Right ventricle myocardium inferior (tissue), 1 donor: ENCODE measurements at regions not wholly inside any gene's neighbourhood (a gene's known extent, or its start where the extent isn't known, plus 50 kb on each side); places are given as distances from the start of the nearest gene placed in this dataset.
A peak's percentile ranks its signal among the peaks of the same experiment; 100 is the strongest.
"Not testable (repeated sequence)": the region's sequence is repeated elsewhere in the genome, so short reads cannot be mapped to it uniquely, and the experiment has no call there.

ENCODE experiments used
- ATAC-seq: fragments of 200-7000 bp; cut with Tn5 transposase; one replicate; pipeline ENCODE4 v1.9.1; 2020; ENCODE audit warnings: mild to moderate bottlenecking, moderate library complexity
- DNase-seq: peaks from one replicate; pipeline ENCODE4 v3.0.0; 2021; ENCODE audit errors: missing footprints
- intact Hi-C: fragments of 100-400 bp; cut with DNase I; formaldehyde crosslinking; loops from one replicate; pipeline ENCODE4 v1.11.0; 2022
- donor health status: DM: no; HTN: yes; CAD: no; lungs with severe emphysema.

DNA sequence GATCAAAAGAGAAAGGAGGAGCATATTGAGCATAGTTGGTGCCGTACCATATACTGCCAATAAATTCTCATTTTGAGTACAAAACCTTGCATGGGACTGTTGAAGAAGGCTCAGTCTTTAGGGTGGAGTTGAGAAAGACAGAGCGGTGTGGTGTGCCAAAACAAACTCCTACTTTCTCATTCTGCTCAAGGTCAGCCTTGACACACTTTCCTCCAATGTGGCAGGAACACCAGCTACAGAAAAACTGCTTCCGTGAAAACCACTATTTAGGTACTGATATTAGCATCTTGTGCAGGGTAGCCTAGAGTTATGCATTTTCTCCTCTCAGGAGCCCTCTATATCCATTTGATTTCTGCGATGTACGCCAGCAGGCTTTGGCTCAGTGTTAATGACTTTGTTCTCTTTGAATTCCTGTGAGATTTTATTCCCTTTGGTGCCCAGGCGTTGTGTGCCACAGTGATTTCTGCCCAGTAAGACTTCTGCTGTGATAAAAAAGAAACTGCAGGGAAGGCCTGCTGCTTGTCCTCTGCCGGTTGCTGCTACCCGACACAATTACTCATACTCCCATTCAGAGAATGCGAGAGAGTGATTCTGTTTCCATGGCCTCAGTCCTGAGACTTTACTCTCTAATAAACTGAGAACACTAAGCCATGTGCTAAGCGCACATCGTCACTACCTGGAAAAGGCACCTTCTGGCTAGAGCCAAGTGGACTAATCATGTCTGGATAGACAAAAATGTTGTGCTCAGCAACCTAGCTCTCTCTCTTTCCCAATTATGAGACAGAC is 88.3 kb upstream of the MDM1 start:
- DNase-seq (no peak), ATAC-seq (peak; percentile 75)
- intact Hi-C loops: no loop called here

- DNase-seq: no peak
- ATAC-seq: no peak
- intact Hi-C loops: no loop called here
Measured at GRCh38 chr12:68422159-68422558, 90.0 kb upstream of the MDM1 start.

DNA sequence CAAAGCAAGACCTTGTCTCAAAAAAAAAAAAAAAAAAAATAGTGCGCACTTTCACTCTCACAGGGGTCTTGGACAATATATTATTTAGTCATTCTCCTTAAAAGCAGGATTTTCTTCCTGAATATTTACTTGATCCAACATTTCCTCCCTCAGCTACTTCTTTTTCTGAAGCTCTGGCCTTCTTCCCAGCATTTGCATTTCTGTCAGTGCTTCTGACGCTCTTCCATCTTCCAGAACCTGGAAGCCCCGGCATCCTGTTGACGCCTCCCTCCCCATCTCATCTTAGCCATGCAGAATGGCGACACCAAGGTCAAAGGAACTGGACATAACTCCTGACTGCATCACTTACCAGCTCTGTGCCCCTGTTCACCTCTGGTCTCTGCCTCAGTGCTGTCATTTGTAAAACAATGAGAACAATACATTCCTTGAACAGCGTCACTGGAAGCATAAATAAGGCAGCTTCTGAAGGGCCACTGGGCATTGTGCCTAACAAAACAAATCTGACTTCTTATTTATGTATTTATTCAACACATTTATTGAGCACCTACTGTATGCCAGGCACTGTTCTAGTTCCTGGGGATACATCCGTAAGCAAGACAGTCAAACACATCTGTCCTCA is 90.9 kb upstream of the MDM1 start:
- intact Hi-C loops: no loop called here
- no peak for DNase-seq
- ATAC-seq: no peak

GRCh38 chr12:68425998-68426397 is 93.8 kb upstream of the MDM1 start:
- intact Hi-C loops: no loop called here
- DNase-seq (no peak), ATAC-seq (no peak)

DNA sequence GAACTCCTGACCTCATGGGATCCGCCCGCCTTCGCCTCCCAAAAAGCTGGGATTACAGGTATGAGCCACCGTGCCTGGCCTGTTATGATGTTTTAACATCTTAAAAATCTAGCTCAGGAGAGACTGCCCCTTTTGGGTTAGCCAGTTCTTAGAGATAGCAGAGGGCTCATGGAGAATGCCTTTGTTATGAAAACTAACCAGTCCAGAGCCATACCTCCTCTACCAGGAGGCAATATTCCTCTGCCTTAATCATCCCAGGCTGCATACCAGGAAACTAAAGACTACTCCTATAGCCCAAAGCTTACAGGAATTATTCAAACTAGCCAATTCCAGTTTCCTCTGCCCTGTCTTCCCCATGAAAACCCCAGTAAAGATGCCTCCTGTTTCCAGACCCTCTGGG is 96.0 kb upstream of the MDM1 start:
- intact Hi-C loops: no loop called here
- ATAC-seq: no peak
- no peak for DNase-seq

DNA sequence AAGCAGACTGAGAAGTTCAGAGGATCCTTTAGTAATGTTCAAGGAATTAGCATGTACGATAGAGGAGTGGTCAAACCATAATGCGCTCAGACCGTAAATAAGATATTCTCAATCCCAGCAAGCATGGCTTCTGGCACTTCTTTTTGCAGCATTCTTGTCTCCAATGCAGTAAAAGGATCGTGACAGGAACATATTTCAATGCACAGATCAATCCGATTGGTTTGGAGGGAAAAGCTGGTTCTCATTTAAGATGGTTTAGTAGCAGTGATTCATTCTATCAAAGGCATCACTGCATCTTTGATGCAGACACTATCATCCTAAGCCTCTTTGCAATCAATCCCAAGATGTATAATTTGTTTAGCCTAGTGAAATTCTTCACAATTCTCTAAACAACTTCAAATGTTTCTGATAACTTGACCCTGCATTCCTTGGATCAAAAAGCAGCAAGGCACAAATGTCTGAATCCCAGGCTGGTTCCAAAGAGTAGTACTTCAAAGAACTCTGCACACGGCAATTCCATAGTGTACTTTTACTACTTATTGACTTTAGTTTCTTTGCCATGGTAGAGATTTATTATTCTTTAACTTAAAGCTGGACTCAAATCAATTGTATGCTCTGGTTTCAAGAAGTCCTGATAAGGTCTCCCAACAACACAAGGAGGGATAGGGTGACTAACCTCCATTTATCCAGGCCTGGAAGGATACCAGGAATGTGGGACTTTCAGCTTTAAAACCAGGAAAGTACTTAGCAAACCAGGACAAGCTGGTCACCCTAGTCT is 96.8 kb upstream of the MDM1 start:
- DNase-seq (no peak), ATAC-seq (no peak)
- intact Hi-C loops: no loop called here

DNA sequence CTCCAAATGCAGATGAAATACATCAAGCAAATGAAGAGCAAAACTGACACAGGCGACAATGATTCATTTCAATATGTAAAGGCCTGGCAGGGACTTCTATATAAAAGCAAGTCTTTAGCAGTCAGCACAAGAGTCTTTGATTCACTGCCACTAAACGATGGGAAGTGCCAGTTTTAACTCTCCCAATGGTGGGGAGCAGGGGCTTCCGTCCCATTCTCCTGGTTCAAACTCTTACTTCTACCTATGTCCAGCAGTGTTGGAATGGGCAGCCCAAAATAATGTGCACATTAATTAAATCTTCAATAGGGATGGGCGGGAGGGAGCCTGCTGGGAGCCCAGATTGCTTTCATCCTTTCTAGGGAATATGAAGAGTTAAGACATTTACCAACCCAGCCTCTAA is 97.5 kb upstream of the MDM1 start:
- DNase-seq: no peak
- ATAC-seq: no peak
- intact Hi-C loops: no loop called here

DNA sequence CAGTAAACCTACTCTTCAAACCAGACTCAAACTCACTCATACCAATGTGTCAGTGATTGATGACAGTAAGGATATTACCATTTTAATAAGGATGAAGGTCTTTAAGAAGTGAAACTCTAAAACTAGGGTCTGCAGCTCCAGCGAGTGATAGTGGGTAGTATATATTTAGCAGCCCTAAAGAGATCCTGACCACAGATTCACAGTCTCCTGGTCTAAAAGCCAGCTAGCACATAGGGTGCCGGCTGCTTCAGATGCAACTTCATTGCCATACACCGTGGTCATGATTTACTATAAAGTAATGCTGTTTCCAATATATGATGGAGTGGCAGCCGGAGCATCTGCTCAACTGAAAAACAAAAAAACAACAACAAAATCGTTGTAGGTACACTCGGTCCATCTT is 99.6 kb upstream of the MDM1 start:
- intact Hi-C loops: no loop called here

GRCh38 chr12:68432622-68433021 is 100.5 kb upstream of the MDM1 start:
- intact Hi-C loops: no loop called here
- ATAC-seq (no peak), DNase-seq (no peak)

More for the DNA sequence above, 99.6 kb upstream of the MDM1 start:
- DNase-seq: no peak
- ATAC-seq: no peak

- intact Hi-C loops: no loop called here
- ATAC-seq (no peak), DNase-seq (no peak)
Measured at GRCh38 chr12:68434391-68435298, 102.5 kb upstream of the MDM1 start.

- DNase-seq (no peak), ATAC-seq (no peak)
- intact Hi-C loops: no loop called here
Measured at GRCh38 chr12:68435299-68435637, 103.1 kb upstream of the MDM1 start.

GRCh38 chr12:68435816-68436215 is 103.7 kb upstream of the MDM1 start:
- DNase-seq (no peak), ATAC-seq (no peak)
- intact Hi-C loops: no loop called here

- no peak for DNase-seq
- intact Hi-C loops: no loop called here
- ATAC-seq: no peak
Measured at GRCh38 chr12:68438601-68439000, 106.4 kb upstream of the MDM1 start.

GRCh38 chr12:68439368-68440045 is 107.3 kb upstream of the MDM1 start:
- no peak for DNase-seq
- intact Hi-C loops: no loop called here

DNA sequence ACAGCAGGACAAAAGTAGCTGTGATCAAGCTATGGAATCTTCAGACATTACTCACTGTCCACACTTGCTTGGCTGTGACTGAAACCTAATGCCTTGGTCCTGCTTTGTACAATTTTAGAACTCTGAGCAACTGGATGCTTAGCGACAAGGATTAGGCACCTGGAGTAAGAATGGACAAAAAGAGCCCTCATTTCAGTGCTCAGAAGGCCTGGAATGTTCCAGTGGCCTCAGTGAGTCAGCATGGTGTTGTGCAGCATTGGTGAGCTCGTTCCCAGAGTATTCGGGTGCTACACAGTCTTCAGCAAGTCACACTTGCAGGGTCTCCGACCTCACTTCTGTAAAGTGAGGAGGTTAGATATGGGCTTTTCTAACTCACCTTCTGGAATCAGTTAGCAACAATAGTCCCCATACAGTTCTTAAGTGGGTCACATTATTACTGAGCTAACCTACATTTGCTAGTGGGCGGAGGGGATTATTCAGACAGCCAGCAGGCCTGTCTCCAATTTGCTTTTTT is 108.0 kb upstream of the MDM1 start:
- intact Hi-C loops: no loop called here
- ATAC-seq (no peak), DNase-seq (no peak)

More at GRCh38 chr12:68439368-68440045, 107.3 kb upstream of the MDM1 start:
- no peak for ATAC-seq

GRCh38 chr12:68441167-68441566 is 109.0 kb upstream of the MDM1 start:
- no peak for ATAC-seq
- intact Hi-C loops: no loop called here
- no peak for DNase-seq

- ATAC-seq, intact Hi-C loops: not testable (repeated sequence)
Measured at GRCh38 chr12:68442353-68442972, 110.3 kb upstream of the MDM1 start.

DNA sequence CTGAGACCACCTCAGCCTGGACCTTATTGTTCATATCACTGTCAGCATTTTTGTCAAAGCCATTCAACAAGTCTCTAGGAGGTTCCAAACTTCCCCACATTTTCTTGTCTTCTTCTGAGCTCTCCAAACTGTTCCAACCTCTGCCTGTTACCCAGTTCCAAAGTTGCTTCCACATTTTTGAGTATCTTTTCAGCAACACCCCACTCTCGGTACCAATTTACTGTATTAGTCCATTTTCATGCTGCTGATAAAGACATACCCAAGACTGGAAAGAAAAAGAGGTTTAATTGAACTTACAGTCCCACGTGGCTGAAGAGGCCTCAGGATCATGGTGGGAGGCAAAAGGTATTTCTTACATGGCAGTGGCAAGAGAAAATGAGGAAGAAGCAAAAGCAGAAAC is 111.5 kb upstream of the MDM1 start:
- DNase-seq, intact Hi-C loops, ATAC-seq: not testable (repeated sequence)

More at GRCh38 chr12:68442353-68442972, 110.3 kb upstream of the MDM1 start:
- not testable (repeated sequence) for DNase-seq
